Kidney (tissue), 13 donors: ENCODE measurements at regions not wholly inside any gene's neighbourhood (a gene's known extent, or its start where the extent isn't known, plus 50 kb on each side); places are given as distances from the start of the nearest gene placed in this dataset.

Source experiments
- DNase-seq, 5 donors: peaks; one replicate each; pipeline ENCODE4 v3.0.0-alpha.2; 2013 to 2020
- FAIRE-seq: peaks from 2 replicates; lab custom pipeline; 2012; peaks lifted over from hg19 to GRCh38; lab: Jason Lieb, UNC
- H3K27ac ChIP-seq, 2 donors: one replicate each; pipeline ENCODE4 v1.7.0; 2013; ENCODE audit warnings: low read depth in 2 of 2, low read length in 2 of 2, inconsistent platforms in 1 of 2
- H3K27me3 ChIP-seq: one replicate; pipeline ENCODE4 v1.7.1; 2013; ENCODE audit warnings: low read length, inconsistent platforms; ENCODE audit not compliant: control insufficient read depth, insufficient read depth
- H3K36me3 ChIP-seq, 3 donors: one replicate each; pipeline versions ENCODE4 v1.7.0 to v1.7.1; 2013; ENCODE audit warnings: low read length in 3 of 3, control low read depth in 1 of 3, inconsistent platforms in 1 of 3; ENCODE audit not compliant: insufficient read depth in 3 of 3, control insufficient read depth in 2 of 3
- H3K4me1 ChIP-seq, 3 donors: one replicate each; pipeline versions ENCODE4 v1.7.0 to v1.7.1; 2013; ENCODE audit warnings: low read length in 3 of 3, inconsistent platforms in 1 of 3, low read depth in 1 of 3; ENCODE audit not compliant: control insufficient read depth in 2 of 3, insufficient read depth in 2 of 3
- H3K4me3 ChIP-seq, 3 donors: one replicate each; pipeline versions ENCODE4 v1.7.0 to v1.8.1; 2013; ENCODE audit warnings: low read length in 3 of 3, control low read depth in 1 of 3, inconsistent platforms in 1 of 3
- H3K9ac ChIP-seq, 3 donors: one replicate each; pipeline versions ENCODE4 v1.7.0 to v1.7.1; 2013; ENCODE audit warnings: low read length in 3 of 3, control low read depth in 1 of 3, inconsistent platforms in 1 of 3
- H3K9me3 ChIP-seq, 3 donors: one replicate each; pipeline versions ENCODE4 v1.7.0 to v1.7.1; 2013; ENCODE audit warnings: low read length in 3 of 3, control low read depth in 1 of 3, inconsistent platforms in 1 of 3; ENCODE audit not compliant: control insufficient read depth in 2 of 3, insufficient read depth in 1 of 3
- intact Hi-C: fragments of 100-400 bp; cut with DNase I; formaldehyde crosslinking; loops from one replicate; pipeline ENCODE4 v1.11.1; 2022
- TF ChIP-seq, protein P1 (sequence below): IDR thresholded peaks from 3 replicates; pipeline ENCODE4 v1.5.1; 2012; ENCODE audit warnings: mild to moderate bottlenecking, moderate library complexity, borderline replicate concordance; ENCODE audit not compliant: insufficient read depth; ENCODE audit errors: extremely low read depth
- donor health status: control.
- donor health status: control.
- donor health status: control.
- donor health status: control.
- donor health status: control.
- donor health status: DM: yes; HTN: yes; CAD: no.
- donor health status: Normal renal cell carcinoma (clear cell type).

DNA sequence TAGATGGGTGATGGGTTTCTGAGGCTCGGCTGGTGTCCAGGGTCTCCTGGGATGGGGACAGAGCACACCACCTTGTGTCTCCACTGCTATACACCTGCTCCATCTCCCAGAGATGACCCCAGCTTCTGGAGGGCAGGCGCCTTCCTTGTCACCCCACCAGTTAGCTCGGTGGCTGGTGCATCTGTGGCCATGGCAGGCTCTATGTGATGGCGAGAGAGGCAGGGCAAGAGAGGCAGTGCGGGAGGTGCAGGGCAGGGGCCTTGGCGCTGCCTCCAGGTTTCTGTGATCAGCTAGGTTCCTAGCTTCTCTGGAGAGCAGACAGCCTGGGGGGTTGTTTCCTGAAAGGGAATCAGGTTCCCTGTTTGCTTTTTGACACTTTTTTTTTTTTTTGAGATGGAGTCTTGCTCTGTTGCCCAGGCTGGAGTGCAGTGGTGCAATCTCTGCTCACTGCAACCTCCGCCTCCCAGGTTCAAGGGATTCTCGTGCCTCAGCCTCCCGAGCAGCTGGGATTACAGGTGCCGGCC, 69.0 kb upstream of the ZNF536 start:
- Histone ChIP-seq H3K9me3 (no peaks in the 10 kb centered on the region), H3K27ac (no peak overlapping the region), H3K36me3 (no peaks in the 10 kb centered on the region), H3K9ac (no peak overlapping the region), H3K4me3 (no peak overlapping the region), H3K27me3 (no peaks in the 10 kb centered on the region), H3K4me1 (no peaks in the 10 kb centered on the region)
- DNase-seq (no peak), FAIRE-seq (no peak)
- TF ChIP-seq, protein P1, sequence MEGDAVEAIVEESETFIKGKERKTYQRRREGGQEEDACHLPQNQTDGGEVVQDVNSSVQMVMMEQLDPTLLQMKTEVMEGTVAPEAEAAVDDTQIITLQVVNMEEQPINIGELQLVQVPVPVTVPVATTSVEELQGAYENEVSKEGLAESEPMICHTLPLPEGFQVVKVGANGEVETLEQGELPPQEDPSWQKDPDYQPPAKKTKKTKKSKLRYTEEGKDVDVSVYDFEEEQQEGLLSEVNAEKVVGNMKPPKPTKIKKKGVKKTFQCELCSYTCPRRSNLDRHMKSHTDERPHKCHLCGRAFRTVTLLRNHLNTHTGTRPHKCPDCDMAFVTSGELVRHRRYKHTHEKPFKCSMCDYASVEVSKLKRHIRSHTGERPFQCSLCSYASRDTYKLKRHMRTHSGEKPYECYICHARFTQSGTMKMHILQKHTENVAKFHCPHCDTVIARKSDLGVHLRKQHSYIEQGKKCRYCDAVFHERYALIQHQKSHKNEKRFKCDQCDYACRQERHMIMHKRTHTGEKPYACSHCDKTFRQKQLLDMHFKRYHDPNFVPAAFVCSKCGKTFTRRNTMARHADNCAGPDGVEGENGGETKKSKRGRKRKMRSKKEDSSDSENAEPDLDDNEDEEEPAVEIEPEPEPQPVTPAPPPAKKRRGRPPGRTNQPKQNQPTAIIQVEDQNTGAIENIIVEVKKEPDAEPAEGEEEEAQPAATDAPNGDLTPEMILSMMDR: no peak
- intact Hi-C loops: no loop called here

DNA sequence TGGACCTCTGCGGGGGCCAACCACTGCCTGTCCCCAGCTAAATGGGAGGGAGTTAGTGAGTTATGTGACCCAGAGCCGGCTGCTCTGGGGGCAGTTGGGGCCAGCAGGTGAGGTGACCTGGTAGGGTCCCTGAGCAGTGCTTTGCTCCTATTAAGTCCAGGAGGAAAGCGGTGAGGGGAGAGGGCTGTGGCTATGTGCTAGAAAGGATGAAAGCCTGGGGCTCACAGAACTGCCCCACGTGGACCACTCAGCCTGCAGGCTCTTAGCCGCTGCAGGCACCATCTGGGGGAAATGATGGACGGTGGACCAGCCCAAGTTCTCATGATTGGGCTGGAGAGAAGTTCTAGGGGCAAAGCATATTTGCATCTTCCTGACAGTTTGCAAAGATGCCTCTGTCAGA, 67.6 kb upstream of the ZNF536 start:
- Histone ChIP-seq H3K4me3 (no peak overlapping the region), H3K27ac (no peak overlapping the region), H3K27me3 (no peaks in the 10 kb centered on the region), H3K9ac (no peak overlapping the region), H3K4me1 (no peaks in the 10 kb centered on the region), H3K9me3 (no peaks in the 10 kb centered on the region), H3K36me3 (no peaks in the 10 kb centered on the region)
- TF ChIP-seq, protein P1: no peak
- FAIRE-seq: no peak
- intact Hi-C loops: no loop called here
- DNase-seq: no peak

DNA sequence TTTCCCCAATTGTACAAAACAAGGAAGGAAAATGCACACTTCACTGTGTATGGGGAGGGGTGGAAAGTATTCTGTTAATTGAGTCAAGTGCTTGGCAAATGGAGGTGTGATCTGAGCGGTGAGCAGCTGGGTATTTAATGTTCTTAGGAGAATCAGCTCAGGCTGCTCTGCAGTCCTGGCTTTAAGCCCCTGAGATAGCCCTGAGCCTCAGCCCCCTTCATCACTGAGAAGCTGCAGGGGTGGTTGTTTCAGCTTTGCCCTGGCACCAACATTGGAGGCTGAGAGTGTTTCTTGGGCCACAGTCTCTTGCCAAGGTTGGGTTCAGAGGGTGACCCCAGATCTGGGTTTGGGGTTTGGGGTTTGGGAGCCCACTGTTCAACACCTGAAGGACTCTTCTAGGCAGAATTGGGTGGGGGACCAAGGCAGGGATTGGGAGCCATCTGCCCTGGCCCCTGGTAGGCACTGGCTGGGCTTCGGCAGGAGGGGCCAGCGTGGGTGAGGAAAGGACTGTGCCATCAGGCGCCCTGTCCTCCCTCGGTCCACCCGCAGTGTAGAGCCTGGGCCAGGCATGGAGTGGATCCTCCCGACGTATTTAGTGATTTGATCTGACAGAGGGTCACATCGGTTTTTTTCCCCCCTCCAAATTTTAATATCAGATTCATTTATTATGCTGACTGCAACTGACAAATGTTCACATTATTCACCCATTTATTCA, 66.7 kb upstream of the ZNF536 start:
- Histone ChIP-seq H3K36me3 (no peaks in the 10 kb centered on the region), H3K27ac (no peak overlapping the region), H3K4me1 (no peaks in the 10 kb centered on the region), H3K4me3 (no peak overlapping the region), H3K27me3 (no peaks in the 10 kb centered on the region), H3K9ac (no peak overlapping the region), H3K9me3 (no peaks in the 10 kb centered on the region)
- TF ChIP-seq, protein P1: no peak
- DNase-seq (no peak), FAIRE-seq (no peak)
- intact Hi-C loops: no loop called here
